Tibial nerve (tissue), 3 donors: ENCODE measurements at regions not wholly inside any gene's neighbourhood (a gene's known extent, or its start where the extent isn't known, plus 50 kb on each side); places are given as distances from the start of the nearest gene placed in this dataset.

Experiments used
- POLR2A ChIP-seq, 2 donors: fragments of 450-650 bp; IDR thresholded peaks; one replicate each; pipeline ENCODE4 v1.6.1; 2017; ENCODE audit warnings: antibody characterized with exemption in 2 of 2, mild to moderate bottlenecking in 2 of 2, moderate library complexity in 2 of 2
- TF ChIP-seq, protein P1 (sequence below), 5 experiments: fragments of 200-600 bp in 3 of 5; fragments of 450-650 bp in 2 of 5; sonication (generic) in 3 of 5; IDR thresholded peaks; one replicate each; pipeline ENCODE4 v1.5.1; 2016 to 2019; ENCODE audit warnings: antibody characterized with exemption in 5 of 5, mild to moderate bottlenecking in 3 of 5, moderate library complexity in 2 of 5

DNA sequence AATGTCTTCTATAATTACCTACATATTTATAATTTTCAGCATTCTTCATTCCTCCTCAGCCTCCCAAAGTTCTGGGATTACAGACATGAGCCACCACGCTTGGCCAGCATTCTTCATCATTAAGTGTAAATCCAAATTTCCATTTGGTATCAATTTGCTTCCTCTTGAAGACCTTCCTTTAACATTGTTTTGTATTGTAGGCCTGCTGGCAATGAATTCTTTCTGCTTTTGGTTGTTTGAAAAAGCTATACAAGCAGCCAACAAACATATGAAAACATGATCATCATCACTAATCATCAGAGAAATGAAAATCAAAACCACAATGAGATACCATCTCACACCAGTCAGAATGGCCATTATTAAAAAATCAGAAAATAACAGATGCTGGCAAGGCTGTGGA, 56.4 kb downstream of the GCNT4 start:
- TF ChIP-seq, protein P1, sequence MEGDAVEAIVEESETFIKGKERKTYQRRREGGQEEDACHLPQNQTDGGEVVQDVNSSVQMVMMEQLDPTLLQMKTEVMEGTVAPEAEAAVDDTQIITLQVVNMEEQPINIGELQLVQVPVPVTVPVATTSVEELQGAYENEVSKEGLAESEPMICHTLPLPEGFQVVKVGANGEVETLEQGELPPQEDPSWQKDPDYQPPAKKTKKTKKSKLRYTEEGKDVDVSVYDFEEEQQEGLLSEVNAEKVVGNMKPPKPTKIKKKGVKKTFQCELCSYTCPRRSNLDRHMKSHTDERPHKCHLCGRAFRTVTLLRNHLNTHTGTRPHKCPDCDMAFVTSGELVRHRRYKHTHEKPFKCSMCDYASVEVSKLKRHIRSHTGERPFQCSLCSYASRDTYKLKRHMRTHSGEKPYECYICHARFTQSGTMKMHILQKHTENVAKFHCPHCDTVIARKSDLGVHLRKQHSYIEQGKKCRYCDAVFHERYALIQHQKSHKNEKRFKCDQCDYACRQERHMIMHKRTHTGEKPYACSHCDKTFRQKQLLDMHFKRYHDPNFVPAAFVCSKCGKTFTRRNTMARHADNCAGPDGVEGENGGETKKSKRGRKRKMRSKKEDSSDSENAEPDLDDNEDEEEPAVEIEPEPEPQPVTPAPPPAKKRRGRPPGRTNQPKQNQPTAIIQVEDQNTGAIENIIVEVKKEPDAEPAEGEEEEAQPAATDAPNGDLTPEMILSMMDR (IDR thresholded peaks at IDR 0.05): no peak
- no peak for TF ChIP-seq POLR2A (IDR thresholded peaks at IDR 0.05)
